Posterior cingulate gyrus (tissue), 11 donors: ENCODE measurements at regions not wholly inside any gene's neighbourhood (a gene's known extent, or its start where the extent isn't known, plus 50 kb on each side); places are given as distances from the start of the nearest gene placed in this dataset.

Experiments
- DNase-seq, 10 donors: peaks; one replicate each; pipeline versions ENCODE4 v3.0.0 to v3.0.0-alpha.2; 2020 to 2021; ENCODE audit warnings: mixed read lengths in 3 of 10
- intact Hi-C: fragments of 100-400 bp; cut with DNase I; formaldehyde crosslinking; loops from one replicate; pipeline ENCODE4 v1.15.1; 2023

DNA sequence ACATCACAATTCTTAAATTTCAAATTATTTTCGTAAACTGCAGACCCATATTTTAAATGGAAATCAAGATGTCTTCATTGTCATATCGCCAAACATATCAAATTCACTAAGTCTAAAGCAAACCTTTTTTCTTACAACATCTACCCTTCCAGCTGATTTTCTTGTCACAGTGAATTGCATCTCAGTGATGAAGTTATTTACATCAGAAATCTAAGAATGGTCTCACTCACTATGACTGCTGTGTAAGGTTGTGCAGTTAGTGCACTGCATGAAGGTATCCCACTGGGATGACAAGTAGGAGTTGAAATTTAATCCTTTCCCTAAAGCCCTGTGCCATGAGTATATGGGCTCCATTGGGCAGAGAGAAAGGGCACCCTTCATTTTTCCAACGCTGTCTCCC, 399.4 kb upstream of the ITGA1 start:
- intact Hi-C loops, result no loop called here
- DNase-seq, result no peak

DNA sequence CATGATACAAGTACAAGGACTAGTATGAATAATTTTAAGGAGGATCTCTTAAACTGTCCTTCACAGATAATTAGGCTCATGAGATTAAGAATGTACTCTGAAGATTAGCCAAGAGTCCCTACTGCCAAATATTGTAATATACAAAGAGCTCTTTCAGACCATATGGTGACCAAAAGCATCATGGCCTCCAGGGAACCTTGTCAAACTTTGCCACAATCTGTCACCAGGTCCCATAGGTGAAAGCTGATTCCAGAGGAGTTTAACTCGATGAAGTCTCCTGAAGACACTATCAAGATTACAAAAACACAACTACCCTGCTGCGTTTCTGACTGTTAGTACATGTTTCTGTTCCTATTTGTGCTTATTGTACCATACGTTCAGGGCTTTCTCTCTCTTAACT, 395.4 kb upstream of the ITGA1 start:
- DNase-seq, result no peak
- intact Hi-C loops, result no loop called here

GRCh38 chr5:52409835-52410234, 377.9 kb upstream of the ITGA1 start:
- intact Hi-C loops, result no loop called here

DNA sequence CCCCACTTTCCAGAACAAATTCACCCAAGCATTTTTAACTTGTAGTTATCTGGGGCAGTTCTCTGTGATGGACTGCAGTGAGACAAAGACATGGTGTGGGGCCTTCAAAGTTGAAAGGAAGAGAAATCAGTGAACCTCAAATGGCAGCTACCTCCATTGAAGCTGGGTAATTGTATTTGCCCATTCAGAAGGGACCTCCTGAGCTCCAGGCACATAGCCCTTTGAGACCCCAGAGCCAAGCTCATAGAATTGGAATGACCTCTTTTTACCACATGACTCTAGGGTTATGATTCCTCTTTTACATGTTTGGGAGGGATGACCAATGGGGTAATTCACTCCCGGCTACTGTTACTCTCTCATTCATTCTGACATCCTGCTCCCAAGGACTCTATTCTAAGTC, 368.4 kb upstream of the ITGA1 start:
- intact Hi-C loops, result no loop called here
- DNase-seq, result no peak

More at GRCh38 chr5:52409835-52410234, 377.9 kb upstream of the ITGA1 start:
- DNase-seq, result no peak

- intact Hi-C loops, result no loop called here
- DNase-seq, result no peak
These were observed 360.1 kb upstream of the ITGA1 start for GRCh38 chr5:52427615-52428014.

DNA sequence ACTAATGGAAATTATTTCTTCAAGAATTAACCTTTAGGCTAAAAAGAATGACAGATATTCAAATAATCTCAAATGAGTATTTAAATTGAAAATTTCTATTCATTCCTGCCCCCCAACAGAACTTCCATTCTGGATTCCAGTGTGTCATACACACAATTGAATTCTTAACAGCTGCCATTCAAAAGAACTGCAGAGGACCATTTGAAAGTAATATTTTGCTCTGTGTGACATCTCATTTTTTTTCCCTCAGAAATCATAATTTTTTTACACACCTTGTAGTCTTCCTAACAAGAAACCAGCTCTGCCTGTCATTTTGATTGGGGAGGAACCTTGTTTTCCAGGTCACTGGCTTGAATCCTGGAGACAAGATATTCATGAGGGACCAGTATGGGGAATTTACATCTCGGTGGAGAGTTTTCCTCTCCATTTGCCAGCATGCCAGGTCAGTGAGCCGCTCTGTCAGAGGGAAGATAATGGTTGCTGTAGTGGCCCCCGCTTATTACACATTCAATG, 358.7 kb upstream of the ITGA1 start:
- no peak for DNase-seq
- intact Hi-C loops, result no loop called here

GRCh38 chr5:52441768-52442167, 345.9 kb upstream of the ITGA1 start:
- no peak for DNase-seq
- intact Hi-C loops, result no loop called here

DNA sequence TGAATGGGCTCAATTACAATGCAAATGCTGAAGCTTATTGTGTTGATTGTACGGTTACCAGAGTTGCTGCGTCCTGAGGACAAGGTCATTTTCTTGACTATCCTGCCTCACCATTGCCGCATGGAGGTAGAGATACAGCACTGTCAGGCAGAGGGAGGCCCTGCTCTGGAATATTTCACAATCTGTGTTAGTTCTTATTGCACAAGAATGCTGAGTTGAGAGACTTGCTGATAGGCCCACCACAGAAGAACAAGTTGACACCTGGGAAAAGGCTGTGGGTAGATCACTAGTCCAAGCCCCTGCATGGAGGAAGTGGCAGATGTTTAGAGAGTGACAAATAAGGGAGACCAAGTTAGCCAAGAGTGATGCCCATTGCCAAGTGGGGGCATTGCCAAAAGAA, 344.5 kb upstream of the ITGA1 start:
- no peak for DNase-seq
- intact Hi-C loops, result no loop called here

- no peak for DNase-seq
- intact Hi-C loops, result no loop called here
These were observed 339.6 kb upstream of the ITGA1 start for GRCh38 chr5:52448111-52448510.

DNA sequence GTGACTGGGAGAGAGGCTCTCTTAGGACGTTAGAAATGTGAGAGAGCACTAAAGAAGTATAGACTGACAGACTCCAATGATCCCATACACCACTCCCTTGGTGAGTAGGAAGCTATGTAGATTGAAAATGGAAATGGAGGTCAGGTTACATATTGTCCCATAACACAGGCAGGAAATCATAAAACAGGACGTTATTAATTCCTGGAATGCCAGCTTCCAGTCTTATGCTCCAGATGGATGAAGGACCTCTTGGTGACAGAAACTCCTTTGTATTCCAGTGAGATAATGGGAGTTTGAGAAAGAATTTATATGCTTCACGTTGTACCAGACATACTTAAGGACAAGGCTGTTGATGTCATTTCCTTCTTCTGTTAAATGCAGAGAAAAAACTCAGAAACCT, 338.2 kb upstream of the ITGA1 start:
- DNase-seq, result no peak
- intact Hi-C loops, result no loop called here

- intact Hi-C loops, result no loop called here
- no peak for DNase-seq
These were observed 335.6 kb upstream of the ITGA1 start for GRCh38 chr5:52452098-52452497.

- intact Hi-C loops, result no loop called here
These were observed 334.5 kb upstream of the ITGA1 start for GRCh38 chr5:52453176-52453575.

GRCh38 chr5:52455920-52456319, 331.8 kb upstream of the ITGA1 start:
- intact Hi-C loops, result no loop called here
- DNase-seq, result no peak

More at GRCh38 chr5:52453176-52453575, 334.5 kb upstream of the ITGA1 start:
- DNase-seq, result no peak

DNA sequence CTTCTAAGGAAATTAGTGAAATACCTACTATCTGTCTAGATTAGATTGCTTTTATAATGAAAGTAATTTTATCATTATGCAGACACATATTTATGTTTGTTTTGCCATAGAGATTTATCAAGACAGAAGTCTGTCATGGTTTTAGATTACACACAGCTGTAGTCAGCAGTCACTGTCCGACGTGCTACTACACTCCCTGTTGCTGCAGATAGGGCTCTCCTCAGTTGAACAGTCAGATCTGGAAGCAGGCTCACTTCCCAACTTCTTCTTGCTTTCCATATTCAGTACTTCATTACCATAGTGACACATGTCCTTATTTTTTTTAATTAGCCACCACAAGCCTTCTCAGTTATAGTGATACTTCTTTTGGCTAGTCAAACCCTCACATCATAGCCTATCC, 329.9 kb upstream of the ITGA1 start:
- DNase-seq, result no peak
- intact Hi-C loops, result no loop called here

- intact Hi-C loops, result no loop called here
These were observed 321.6 kb upstream of the ITGA1 start for GRCh38 chr5:52466113-52466512.

DNA sequence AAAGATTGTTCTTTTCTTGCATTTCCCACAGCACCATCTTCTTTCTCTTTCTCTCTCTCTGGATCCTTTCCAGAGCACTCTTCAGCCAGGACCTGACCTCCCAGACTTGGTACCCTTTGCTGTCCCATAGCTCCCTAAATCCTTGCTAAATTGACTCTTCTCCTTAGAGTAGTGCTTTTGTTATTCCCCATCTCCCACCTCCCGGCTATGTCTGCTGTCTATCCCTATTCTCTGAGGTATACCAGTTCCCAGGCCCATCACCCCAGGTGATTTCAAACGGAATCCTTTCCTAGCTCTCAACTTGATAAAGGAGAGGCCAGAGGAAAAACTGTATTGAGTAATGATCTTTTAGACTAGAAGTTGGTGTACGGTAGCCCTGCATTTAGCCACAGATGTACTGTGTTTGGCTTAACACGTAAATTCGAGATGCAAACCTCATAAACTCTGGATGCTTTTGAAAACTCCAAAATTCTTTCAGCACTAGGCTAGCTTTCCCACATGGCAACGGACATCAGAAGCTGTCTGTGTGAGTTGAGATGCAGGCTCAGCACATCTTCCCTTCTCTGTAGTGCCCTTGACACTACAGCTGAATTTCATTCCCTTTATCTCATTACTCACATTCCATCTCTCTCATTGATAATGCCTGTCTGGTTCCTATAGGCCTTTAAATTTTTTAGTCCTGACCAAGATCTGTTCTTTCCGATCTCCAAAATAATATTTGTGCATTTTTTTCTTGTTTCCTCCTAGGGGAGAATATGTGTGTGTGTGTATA, 320.8 kb upstream of the ITGA1 start:
- DNase-seq, result no peak
- intact Hi-C loops, result no loop called here

More at GRCh38 chr5:52466113-52466512, 321.6 kb upstream of the ITGA1 start:
- DNase-seq, result no peak

DNA sequence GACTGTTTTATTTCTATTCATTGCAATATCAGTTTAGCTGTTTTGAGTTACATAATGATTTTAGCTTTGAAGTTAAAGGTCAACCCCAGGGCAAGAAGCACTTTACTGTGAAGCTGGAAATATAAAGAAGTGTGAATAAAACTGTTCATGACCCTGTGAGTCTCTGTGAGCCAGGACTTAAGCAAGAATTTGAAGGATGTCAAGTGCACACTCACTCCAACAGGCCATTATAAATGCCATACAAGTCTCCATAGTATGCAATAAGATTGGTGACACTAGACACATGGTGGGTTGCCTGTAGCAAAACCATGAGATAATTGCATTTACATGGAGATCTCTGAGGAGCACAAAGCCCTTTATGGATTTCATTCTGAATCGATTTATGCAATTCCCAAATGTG, 318.7 kb upstream of the ITGA1 start:
- DNase-seq, result no peak
- intact Hi-C loops, result no loop called here

- no peak for DNase-seq
- intact Hi-C loops, result no loop called here
These were observed 318.3 kb upstream of the ITGA1 start for GRCh38 chr5:52469420-52469819.

DNA sequence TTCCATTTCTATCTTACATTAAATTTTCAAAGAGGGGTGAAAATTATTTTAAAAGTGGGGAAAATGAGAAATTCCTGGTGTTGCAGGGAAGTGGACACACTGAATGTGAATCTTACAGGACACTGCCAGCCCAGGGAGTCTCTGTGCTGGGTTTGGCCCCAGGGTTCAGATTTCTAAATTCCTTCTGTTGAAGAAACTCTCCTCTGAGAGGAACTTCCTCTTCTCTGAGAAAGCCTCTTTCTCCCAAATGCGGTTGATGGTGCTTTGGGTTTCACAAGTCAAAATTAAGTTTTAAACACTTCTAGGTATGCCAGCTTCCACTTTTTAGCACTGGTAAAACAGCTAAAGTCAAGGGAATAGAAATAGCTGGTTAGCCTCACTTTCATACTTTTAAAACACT, 317.9 kb upstream of the ITGA1 start:
- intact Hi-C loops, result no loop called here
- DNase-seq, result peak in 1 of 10 donors; percentile 42

- intact Hi-C loops, result no loop called here
- no peak for DNase-seq
These were observed 311.4 kb upstream of the ITGA1 start for GRCh38 chr5:52476346-52476745.

DNA sequence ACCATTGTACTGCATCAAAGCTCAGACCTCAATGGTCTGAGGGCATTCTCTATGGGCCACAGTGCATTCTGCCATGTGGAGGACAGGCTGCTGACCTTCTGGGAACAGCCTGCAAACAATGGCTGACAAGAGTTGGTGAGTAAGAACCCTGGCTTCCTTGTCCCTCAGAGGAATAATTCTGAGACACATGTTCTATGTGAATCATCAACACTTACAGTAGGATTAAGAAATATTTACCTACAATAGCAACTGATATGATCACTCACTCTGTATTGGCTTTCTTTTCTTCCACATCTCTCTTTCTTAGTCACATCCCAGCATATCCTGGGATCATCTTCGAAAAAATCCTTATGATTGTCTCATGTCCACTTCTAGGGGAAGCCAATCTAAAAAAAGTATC, 306.5 kb upstream of the ITGA1 start:
- no peak for DNase-seq
- intact Hi-C loops, result no loop called here

DNA sequence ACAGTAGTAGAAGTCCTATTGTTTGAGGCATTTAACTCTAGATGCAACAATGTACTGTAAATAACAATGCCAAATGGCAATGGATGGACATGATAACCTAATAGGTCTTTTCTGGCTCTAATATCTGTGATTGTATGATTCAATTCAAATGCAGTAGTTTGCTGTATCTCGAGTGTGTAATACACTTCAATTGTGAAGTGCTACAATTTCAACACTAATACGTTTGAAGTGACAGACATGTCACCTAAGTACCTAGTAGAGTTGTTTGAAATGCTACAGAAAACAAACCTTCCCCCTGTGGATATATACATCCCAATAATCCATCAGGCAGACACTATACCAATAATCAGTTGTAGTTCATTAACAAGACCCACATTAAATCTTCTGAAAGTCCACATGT, 305.9 kb upstream of the ITGA1 start:
- intact Hi-C loops, result no loop called here
- no peak for DNase-seq
